Hepatocyte (in vitro differentiated cells): ENCODE measurements at regions not wholly inside any gene's neighbourhood (a gene's known extent, or its start where the extent isn't known, plus 50 kb on each side); places are given as distances from the start of the nearest gene placed in this dataset.

Experiments
- CTCF ChIP-seq: fragments of 200-600 bp; sonication (generic); IDR thresholded peaks from 2 replicates; pipeline ENCODE4 v1.5.1; 2016; ENCODE audit warnings: antibody characterized with exemption, mild to moderate bottlenecking; ENCODE audit not compliant: poor library complexity
- EZH2phosphoT487 ChIP-seq: fragments of 200-600 bp; sonication (generic); IDR thresholded peaks from one replicate; pipeline ENCODE4 v1.6.1; 2018; ENCODE audit warnings: antibody characterized with exemption, mild to moderate bottlenecking, low read depth, moderate library complexity; ENCODE audit not compliant: unreplicated experiment, severe bottlenecking

GRCh38 chr1:95957748-95958147, 723.7 kb downstream of the RWDD3 start:
- TF ChIP-seq CTCF (no peak), EZH2phosphoT487 (no peak)
